ENCODE measurements at regions not wholly inside any gene's neighbourhood (a gene's known extent, or its start where the extent isn't known, plus 50 kb on each side); places are given as distances from the start of the nearest gene placed in this dataset.
"Not testable (repeated sequence)": the region's sequence is repeated elsewhere in the genome, so short reads cannot be mapped to it uniquely, and the experiment has no call there.

DNA sequence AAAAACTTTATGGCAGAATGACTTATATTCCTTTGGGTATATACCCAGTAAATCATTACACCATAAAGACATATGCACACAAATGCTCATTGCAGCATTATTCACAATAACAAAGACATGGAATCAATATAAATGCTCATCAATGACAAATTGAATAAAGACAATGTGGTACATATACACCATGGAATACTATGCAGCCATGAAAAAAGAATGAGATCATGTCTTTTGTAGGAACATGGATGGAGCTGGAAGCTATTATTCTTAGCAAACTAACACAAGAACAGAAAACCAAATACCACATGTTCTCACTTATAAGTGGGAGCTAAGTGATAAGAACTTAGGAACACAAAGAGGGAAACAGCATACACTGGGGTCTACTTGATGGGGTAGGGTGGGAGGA, 321.7 kb downstream of the ZNF674 start:
- H3K4me3 ChIP-seq (ENCODE audit: low read depth in 1 of 2, low read length in 2 of 2); H3K36me3 ChIP-seq (ENCODE audit: control insufficient read depth in 2 of 2, insufficient read depth in 2 of 2, low read length in 1 of 2); H3K27me3 ChIP-seq (ENCODE audit: control insufficient read depth in 1 of 2, insufficient read depth in 2 of 2, low read length in 2 of 2); H3K9me3 ChIP-seq (ENCODE audit: control insufficient read depth in 2 of 2, insufficient read depth in 1 of 2, low read depth in 1 of 2, low read length in 1 of 2); H3K4me1 ChIP-seq (ENCODE audit: control insufficient read depth in 2 of 2, insufficient read depth in 2 of 2, low read length in 1 of 2); H3K27ac ChIP-seq (ENCODE audit: low read depth in 2 of 2, low read length in 1 of 2): not testable (repeated sequence)

DNA sequence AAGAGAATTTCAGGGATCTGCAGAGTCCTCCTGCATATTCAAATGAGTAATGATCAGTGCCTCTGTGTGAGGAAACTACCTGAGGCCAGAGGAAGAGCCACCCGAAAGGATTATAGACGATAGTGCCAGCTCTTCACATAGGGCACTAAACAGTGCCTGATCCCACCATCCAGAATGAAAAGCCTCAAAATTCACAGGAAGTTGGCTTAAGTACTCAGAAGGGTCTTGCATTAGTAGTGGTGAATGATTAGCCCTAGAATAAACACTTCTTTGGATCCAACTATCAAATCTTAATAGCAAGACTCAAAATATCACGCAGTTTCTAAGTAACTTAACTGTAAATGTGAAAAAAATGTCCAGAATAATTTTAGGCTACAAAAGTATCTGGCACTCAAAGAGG, 324.4 kb downstream of the ZNF674 start:
- Histone ChIP-seq H3K27me3 (ENCODE audit: control insufficient read depth in 1 of 2, insufficient read depth in 2 of 2, low read length in 2 of 2) (no peaks in the 10 kb centered on the region), H3K27ac (ENCODE audit: low read depth in 2 of 2, low read length in 1 of 2) (no peak overlapping the region), H3K4me1 (ENCODE audit: control insufficient read depth in 2 of 2, insufficient read depth in 2 of 2, low read length in 1 of 2) (no peaks in the 10 kb centered on the region), H3K4me3 (ENCODE audit: low read depth in 1 of 2, low read length in 2 of 2) (no peak overlapping the region), H3K9me3 (ENCODE audit: control insufficient read depth in 2 of 2, insufficient read depth in 1 of 2, low read depth in 1 of 2, low read length in 1 of 2) (no peaks in the 10 kb centered on the region), H3K36me3 (ENCODE audit: control insufficient read depth in 2 of 2, insufficient read depth in 2 of 2, low read length in 1 of 2) (no peaks in the 10 kb centered on the region)
- 74 to 82% methylated on average over 3 of the region's 3 CpGs for WGBS, 2 donors

DNA sequence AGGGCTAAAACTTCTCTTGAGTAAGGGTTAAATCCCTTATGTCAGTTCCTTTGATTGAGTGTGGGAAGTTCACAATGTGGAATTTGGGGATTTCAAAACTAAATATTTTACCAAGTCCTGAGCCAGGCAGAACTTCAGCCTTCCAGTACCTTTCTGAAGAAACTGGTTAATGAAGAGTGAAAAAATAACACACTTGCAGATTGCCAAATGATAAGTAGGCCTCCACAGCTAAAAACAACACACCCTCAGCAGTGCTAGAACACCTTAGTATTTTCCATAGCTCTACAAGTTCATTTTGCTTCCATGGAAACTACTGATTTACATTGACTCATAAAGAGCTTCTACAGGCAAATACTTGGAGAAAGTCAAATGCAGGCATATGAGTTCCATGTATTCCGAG, 326.8 kb downstream of the ZNF674 start:
- Histone ChIP-seq H3K27ac (ENCODE audit: low read depth in 2 of 2, low read length in 1 of 2) (no peak overlapping the region), H3K36me3 (ENCODE audit: control insufficient read depth in 2 of 2, insufficient read depth in 2 of 2, low read length in 1 of 2) (no peaks in the 10 kb centered on the region), H3K4me1 (ENCODE audit: control insufficient read depth in 2 of 2, insufficient read depth in 2 of 2, low read length in 1 of 2) (no peaks in the 10 kb centered on the region), H3K27me3 (ENCODE audit: control insufficient read depth in 1 of 2, insufficient read depth in 2 of 2, low read length in 2 of 2) (no peaks in the 10 kb centered on the region), H3K4me3 (ENCODE audit: low read depth in 1 of 2, low read length in 2 of 2) (no peak overlapping the region), H3K9me3 (ENCODE audit: control insufficient read depth in 2 of 2, insufficient read depth in 1 of 2, low read depth in 1 of 2, low read length in 1 of 2) (no peaks in the 10 kb centered on the region)
- WGBS, 2 donors = 57 to 64% methylated on average over 1 of the region's 1 CpG

DNA sequence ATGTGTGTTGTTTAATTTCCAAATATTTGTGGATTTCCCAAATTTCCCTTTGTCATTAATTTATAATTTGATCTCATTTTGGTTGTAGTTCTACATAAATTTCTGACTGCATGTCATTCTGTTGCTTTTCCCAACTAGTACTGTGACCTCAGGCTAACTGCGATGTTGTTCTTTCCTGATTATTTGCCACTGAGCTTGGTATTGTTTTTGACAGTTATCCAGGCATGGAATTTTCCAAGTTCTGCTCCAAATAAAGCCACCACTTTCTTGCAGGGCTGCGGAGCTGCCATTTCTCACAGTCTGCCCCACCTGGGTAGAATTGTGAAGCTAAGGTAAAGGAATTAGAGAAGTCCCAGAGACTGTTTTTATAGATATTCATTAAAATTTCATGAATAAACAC, 328.8 kb downstream of the ZNF674 start:
- no peaks in the 10 kb centered on the region for H3K4me1 ChIP-seq (ENCODE audit: control insufficient read depth in 2 of 2, insufficient read depth in 2 of 2, low read length in 1 of 2)
- H3K36me3 ChIP-seq (ENCODE audit: control insufficient read depth in 2 of 2, insufficient read depth in 2 of 2, low read length in 1 of 2) = no peaks in the 10 kb centered on the region
- no peak overlapping the region for H3K27ac ChIP-seq (ENCODE audit: low read depth in 2 of 2, low read length in 1 of 2)
- no peaks in the 10 kb centered on the region for H3K9me3 ChIP-seq (ENCODE audit: control insufficient read depth in 2 of 2, insufficient read depth in 1 of 2, low read depth in 1 of 2, low read length in 1 of 2)
- 53 to 68% methylated on average over 2 of the region's 2 CpGs for whole genome bisulfite sequencing, 2 donors
- H3K27me3 ChIP-seq (ENCODE audit: control insufficient read depth in 1 of 2, insufficient read depth in 2 of 2, low read length in 2 of 2) = no peaks in the 10 kb centered on the region
- no peak overlapping the region for H3K4me3 ChIP-seq (ENCODE audit: low read depth in 1 of 2, low read length in 2 of 2)

DNA sequence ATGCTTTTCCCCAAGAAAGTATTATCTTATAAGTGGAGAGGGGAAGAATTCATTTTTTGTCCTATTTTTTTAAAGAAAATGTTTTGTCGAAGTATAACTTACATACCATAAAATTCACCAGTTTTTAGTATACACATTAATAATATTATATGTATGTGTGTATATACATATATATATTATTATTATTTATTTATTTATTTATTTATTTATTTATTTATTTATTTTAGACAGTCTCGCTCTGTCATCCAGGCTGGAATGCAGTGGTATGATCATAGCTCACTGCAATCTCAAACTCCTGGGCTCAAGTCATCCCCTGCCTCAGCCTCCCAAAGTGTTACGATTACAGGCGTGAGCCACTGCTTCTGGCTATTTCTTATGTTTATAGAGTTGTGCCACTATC, 334.1 kb downstream of the ZNF674 start:
- no peaks in the 10 kb centered on the region for H3K9me3 ChIP-seq (ENCODE audit: control insufficient read depth in 2 of 2, insufficient read depth in 1 of 2, low read depth in 1 of 2, low read length in 1 of 2)
- no peaks in the 10 kb centered on the region for H3K4me1 ChIP-seq (ENCODE audit: control insufficient read depth in 2 of 2, insufficient read depth in 2 of 2, low read length in 1 of 2)
- no peak overlapping the region for H3K27ac ChIP-seq (ENCODE audit: low read depth in 2 of 2, low read length in 1 of 2)
- 91 to 97% methylated on average over 4 of the region's 4 CpGs for WGBS, 2 donors
- H3K27me3 ChIP-seq (ENCODE audit: control insufficient read depth in 1 of 2, insufficient read depth in 2 of 2, low read length in 2 of 2) = no peaks in the 10 kb centered on the region
- H3K4me3 ChIP-seq (ENCODE audit: low read depth in 1 of 2, low read length in 2 of 2) = no peak overlapping the region
- H3K36me3 ChIP-seq (ENCODE audit: control insufficient read depth in 2 of 2, insufficient read depth in 2 of 2, low read length in 1 of 2) = no peaks in the 10 kb centered on the region

DNA sequence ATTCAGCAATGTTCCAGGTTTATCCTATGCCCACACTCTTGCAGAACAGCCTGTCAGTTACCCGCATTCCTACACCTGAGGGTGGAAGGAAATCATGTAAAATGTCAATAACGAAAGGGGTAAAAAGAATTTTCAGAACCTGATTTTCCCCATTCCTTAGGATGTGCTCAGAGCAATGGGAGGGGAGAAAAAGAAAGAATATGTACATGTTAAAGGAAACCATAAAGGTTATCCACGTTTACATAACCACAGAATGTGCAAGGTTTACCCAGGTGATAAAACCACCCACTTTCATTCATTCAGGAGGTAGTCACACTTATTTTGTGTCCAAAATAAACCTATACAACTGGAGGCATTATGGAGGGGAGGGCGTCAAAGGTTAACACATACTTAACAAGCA, 335.5 kb downstream of the ZNF674 start:
- no peaks in the 10 kb centered on the region for H3K36me3 ChIP-seq (ENCODE audit: control insufficient read depth in 2 of 2, insufficient read depth in 2 of 2, low read length in 1 of 2)
- H3K4me1 ChIP-seq (ENCODE audit: control insufficient read depth in 2 of 2, insufficient read depth in 2 of 2, low read length in 1 of 2) = no peaks in the 10 kb centered on the region
- H3K27ac ChIP-seq (ENCODE audit: low read depth in 2 of 2, low read length in 1 of 2) = no peak overlapping the region
- no peaks in the 10 kb centered on the region for H3K27me3 ChIP-seq (ENCODE audit: control insufficient read depth in 1 of 2, insufficient read depth in 2 of 2, low read length in 2 of 2)
- 36 to 48% methylated on average over 4 of the region's 4 CpGs for WGBS, 2 donors
- no peaks in the 10 kb centered on the region for H3K9me3 ChIP-seq (ENCODE audit: control insufficient read depth in 2 of 2, insufficient read depth in 1 of 2, low read depth in 1 of 2, low read length in 1 of 2)
- H3K4me3 ChIP-seq (ENCODE audit: low read depth in 1 of 2, low read length in 2 of 2) = no peak overlapping the region

DNA sequence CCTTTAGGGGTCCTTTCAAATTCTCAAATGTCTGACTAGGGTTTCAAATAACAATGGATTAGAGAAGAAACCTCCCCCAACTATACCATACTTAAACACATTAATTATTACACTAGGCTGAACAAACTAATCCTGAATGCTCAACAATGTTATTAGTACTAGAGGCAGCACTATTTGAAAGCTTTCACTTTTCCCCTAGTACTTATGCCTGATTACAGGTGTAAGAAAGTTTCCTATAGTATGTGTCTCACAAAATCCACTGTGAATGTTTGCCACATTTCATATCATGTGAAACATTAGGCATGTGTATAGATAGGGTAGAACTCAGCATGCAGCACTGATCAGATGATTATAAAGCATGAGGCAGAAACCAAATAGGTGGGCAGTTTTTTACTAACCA, 336.2 kb downstream of the ZNF674 start:
- Histone ChIP-seq H3K4me3 (ENCODE audit: low read depth in 1 of 2, low read length in 2 of 2) (no peak overlapping the region), H3K9me3 (ENCODE audit: control insufficient read depth in 2 of 2, insufficient read depth in 1 of 2, low read depth in 1 of 2, low read length in 1 of 2) (no peaks in the 10 kb centered on the region), H3K27me3 (ENCODE audit: control insufficient read depth in 1 of 2, insufficient read depth in 2 of 2, low read length in 2 of 2) (no peaks in the 10 kb centered on the region), H3K27ac (ENCODE audit: low read depth in 2 of 2, low read length in 1 of 2) (no peak overlapping the region), H3K4me1 (ENCODE audit: control insufficient read depth in 2 of 2, insufficient read depth in 2 of 2, low read length in 1 of 2) (peaks cover 0 to 2% of the 10 kb centered on the region in 2 donors), H3K36me3 (ENCODE audit: control insufficient read depth in 2 of 2, insufficient read depth in 2 of 2, low read length in 1 of 2) (no peaks in the 10 kb centered on the region)

DNA sequence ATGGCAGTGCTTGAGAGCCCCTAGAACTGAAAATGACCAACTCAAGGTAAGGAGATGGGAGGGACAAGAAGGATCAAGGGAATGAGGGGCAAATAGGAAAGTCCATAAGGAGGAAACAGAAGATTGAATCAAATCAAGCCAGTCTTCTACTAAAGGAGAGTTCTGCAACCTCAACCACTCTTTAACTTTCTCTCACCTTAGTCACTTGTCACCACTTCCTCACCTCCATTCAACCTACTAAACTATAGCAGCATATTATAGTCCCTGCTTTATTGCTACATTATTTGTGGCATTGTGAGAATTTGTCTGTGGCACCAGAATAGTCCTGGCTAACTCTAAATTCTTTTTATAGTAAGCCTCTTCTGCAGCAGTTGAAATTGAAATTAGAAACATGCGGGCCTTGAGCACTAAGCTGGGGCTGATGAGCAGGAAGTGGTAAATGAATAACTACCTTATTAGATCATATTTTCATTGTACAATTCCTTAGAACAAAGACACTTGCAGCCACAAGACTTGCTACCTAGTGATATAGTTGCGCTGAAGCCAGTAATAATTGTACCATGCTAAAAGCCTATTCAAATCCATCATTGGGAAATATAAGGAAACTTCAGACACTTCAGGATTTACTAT, 336.9 kb downstream of the ZNF674 start:
- H3K36me3 ChIP-seq (ENCODE audit: control insufficient read depth in 2 of 2, insufficient read depth in 2 of 2, low read length in 1 of 2) = no peaks in the 10 kb centered on the region
- H3K27ac ChIP-seq (ENCODE audit: low read depth in 2 of 2, low read length in 1 of 2) = no peak overlapping the region
- peaks cover 0 to 2% of the 10 kb centered on the region in 2 donors for H3K4me1 ChIP-seq (ENCODE audit: control insufficient read depth in 2 of 2, insufficient read depth in 2 of 2, low read length in 1 of 2)
- H3K4me3 ChIP-seq (ENCODE audit: low read depth in 1 of 2, low read length in 2 of 2) = no peak overlapping the region
- 33 to 45% methylated on average over 2 of the region's 2 CpGs for WGBS, 2 donors
- no peaks in the 10 kb centered on the region for H3K27me3 ChIP-seq (ENCODE audit: control insufficient read depth in 1 of 2, insufficient read depth in 2 of 2, low read length in 2 of 2)
- H3K9me3 ChIP-seq (ENCODE audit: control insufficient read depth in 2 of 2, insufficient read depth in 1 of 2, low read depth in 1 of 2, low read length in 1 of 2) = no peaks in the 10 kb centered on the region

DNA sequence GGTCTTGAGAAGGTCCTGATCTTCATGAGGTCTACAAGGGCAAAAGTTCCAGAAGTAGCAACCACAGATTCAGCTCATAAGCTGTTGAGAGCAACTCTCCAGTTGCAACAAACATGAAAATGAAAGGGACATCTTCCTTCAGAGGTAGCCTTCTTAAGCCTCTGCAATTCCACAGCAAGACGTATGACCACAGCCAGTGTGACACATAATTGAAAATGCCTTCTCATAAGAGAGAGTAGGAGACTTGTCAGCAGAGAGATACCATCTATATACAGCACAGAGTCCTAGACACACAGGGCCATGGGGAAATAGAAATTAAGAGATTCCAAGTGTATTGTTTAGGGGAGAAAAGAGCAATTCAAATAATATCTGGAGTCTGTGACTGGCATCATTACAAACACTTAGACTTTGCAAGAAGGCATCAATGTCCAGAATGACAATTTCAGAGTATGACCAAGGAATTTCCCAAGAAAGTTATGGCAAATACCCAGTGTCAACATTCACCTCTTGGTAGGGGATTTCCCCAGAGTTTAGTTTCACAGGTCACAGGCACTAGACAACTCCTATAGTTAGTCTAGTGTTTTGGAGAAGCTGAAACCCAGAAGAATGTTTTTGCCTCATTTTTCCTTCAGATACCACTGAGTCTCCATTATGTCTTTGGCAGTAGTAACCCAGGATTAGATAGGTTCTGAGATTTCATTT, 340.3 kb downstream of the ZNF674 start:
- Histone ChIP-seq H3K9me3 (ENCODE audit: control insufficient read depth in 2 of 2, insufficient read depth in 1 of 2, low read depth in 1 of 2, low read length in 1 of 2) (no peaks in the 10 kb centered on the region), H3K36me3 (ENCODE audit: control insufficient read depth in 2 of 2, insufficient read depth in 2 of 2, low read length in 1 of 2) (no peaks in the 10 kb centered on the region), H3K4me3 (ENCODE audit: low read depth in 1 of 2, low read length in 2 of 2) (no peak overlapping the region), H3K27ac (ENCODE audit: low read depth in 2 of 2, low read length in 1 of 2) (no peak overlapping the region), H3K27me3 (ENCODE audit: control insufficient read depth in 1 of 2, insufficient read depth in 2 of 2, low read length in 2 of 2) (no peaks in the 10 kb centered on the region), H3K4me1 (ENCODE audit: control insufficient read depth in 2 of 2, insufficient read depth in 2 of 2, low read length in 1 of 2) (peaks cover 0 to 2% of the 10 kb centered on the region in 2 donors)
- WGBS, 2 donors = 62 to 76% methylated on average over 1 of the region's 1 CpG

All from esophagus (tissue), 2 donors.